DND-41 (cell line): ENCODE measurements at regions not wholly inside any gene's neighbourhood (a gene's known extent, or its start where the extent isn't known, plus 50 kb on each side); places are given as distances from the start of the nearest gene placed in this dataset.

Experiments
- CTCF ChIP-seq: IDR thresholded peaks from 2 replicates; pipeline ENCODE4 v1.5.1; 2012; ENCODE audit warnings: borderline replicate concordance, low read length, moderate library complexity, mild to moderate bottlenecking; ENCODE audit not compliant: poor library complexity, severe bottlenecking; ENCODE audit errors: extremely low read depth
- EZH2 ChIP-seq: IDR thresholded peaks from 3 replicates; pipeline ENCODE4 v1.6.1; 2012; ENCODE audit warnings: borderline replicate concordance, low read depth, mild to moderate bottlenecking, moderate library complexity, low read length, inconsistent platforms; ENCODE audit not compliant: severe bottlenecking

GRCh38 chr6:103720393-103720792, 1139.3 kb downstream of the HACE1 start:
- TF ChIP-seq CTCF (no peak), EZH2 (no peak)
